Colonic mucosa (tissue), 4 donors: ENCODE measurements at regions not wholly inside any gene's neighbourhood (a gene's known extent, or its start where the extent isn't known, plus 50 kb on each side); places are given as distances from the start of the nearest gene placed in this dataset.

Source experiments
- DNase-seq: peaks from one replicate; pipeline ENCODE4 v3.0.0-alpha.2; 2020
- H3K27ac ChIP-seq: fragments of 200-600 bp; one replicate; pipeline ENCODE4 v1.8.0; 2021
- H3K27me3 ChIP-seq: fragments of 200-600 bp; one replicate; pipeline ENCODE4 v1.8.0; 2021
- H3K36me3 ChIP-seq: fragments of 200-600 bp; one replicate; pipeline ENCODE4 v1.8.0; 2021
- H3K4me1 ChIP-seq: fragments of 200-600 bp; one replicate; pipeline ENCODE4 v1.8.0; 2021; ENCODE audit warnings: mild to moderate bottlenecking
- H3K4me3 ChIP-seq: fragments of 200-600 bp; one replicate; pipeline ENCODE4 v1.8.0; 2021
- H3K9ac ChIP-seq, 2 donors: one replicate each; pipeline ENCODE4 v1.7.0; 2013; ENCODE audit warnings: control low read depth in 2 of 2, low read depth in 2 of 2, low read length in 2 of 2
- H3K9me3 ChIP-seq: fragments of 200-600 bp; one replicate; pipeline ENCODE4 v1.8.0; 2021
- CTCF ChIP-seq: fragments of 200-600 bp; IDR thresholded peaks from one replicate; pipeline ENCODE4 v1.8.0; 2022; ENCODE audit warnings: antibody characterized with exemption, mild to moderate bottlenecking
- intact Hi-C: fragments of 100-400 bp; cut with DNase I; formaldehyde crosslinking; loops from one replicate; pipeline ENCODE4 v1.14.1; 2022
- donor health status: healthy.
- donor health status: DM: no; HTN: no; CAD: no.
- donor health status: DM: no; HTN: no; CAD: no.

- Histone ChIP-seq H3K27ac (no peak overlapping the region), H3K27me3 (no peaks in the 10 kb centered on the region), H3K36me3 (no peaks in the 10 kb centered on the region), H3K4me3 (no peak overlapping the region), H3K9ac (no peak overlapping the region), H3K9me3 (no peaks in the 10 kb centered on the region), H3K4me1 (no peaks in the 10 kb centered on the region)
- intact Hi-C loops: no loop called here
- TF ChIP-seq CTCF: no peak
- no peak for DNase-seq
Observed at GRCh38 chr5:152084476-152084875, 159.8 kb upstream of the GLRA1 start.

GRCh38 chr5:152083231-152083630 is 158.6 kb upstream of the GLRA1 start:
- Histone ChIP-seq H3K4me1 (no peaks in the 10 kb centered on the region), H3K9ac (no peak overlapping the region), H3K27ac (no peak overlapping the region), H3K27me3 (no peaks in the 10 kb centered on the region), H3K9me3 (no peaks in the 10 kb centered on the region), H3K4me3 (no peak overlapping the region), H3K36me3 (no peaks in the 10 kb centered on the region)
- no peak for DNase-seq
- no peak for TF ChIP-seq CTCF
- intact Hi-C loops: no loop called here

GRCh38 chr5:152072091-152072490 is 147.4 kb upstream of the GLRA1 start:
- no peak for DNase-seq
- H3K4me1 ChIP-seq: no peaks in the 10 kb centered on the region
- no peak for TF ChIP-seq CTCF

GRCh38 chr5:152070591-152070990 is 145.9 kb upstream of the GLRA1 start:
- H3K9ac ChIP-seq: no peak overlapping the region
- no peaks in the 10 kb centered on the region for H3K36me3 ChIP-seq
- no peaks in the 10 kb centered on the region for H3K4me1 ChIP-seq
- H3K27ac ChIP-seq: no peak overlapping the region
- intact Hi-C loops: no loop called here
- H3K9me3 ChIP-seq: no peaks in the 10 kb centered on the region
- no peak for TF ChIP-seq CTCF
- no peak overlapping the region for H3K4me3 ChIP-seq
- DNase-seq: no peak
- H3K27me3 ChIP-seq: no peaks in the 10 kb centered on the region

More at GRCh38 chr5:152072091-152072490, 147.4 kb upstream of the GLRA1 start:
- intact Hi-C loops: no loop called here
- Histone ChIP-seq H3K9ac (no peak overlapping the region), H3K4me3 (no peak overlapping the region), H3K36me3 (no peaks in the 10 kb centered on the region), H3K27me3 (no peaks in the 10 kb centered on the region), H3K27ac (no peak overlapping the region), H3K9me3 (no peaks in the 10 kb centered on the region)

- H3K4me1 ChIP-seq: no peaks in the 10 kb centered on the region
- no peaks in the 10 kb centered on the region for H3K9me3 ChIP-seq
- no peaks in the 10 kb centered on the region for H3K36me3 ChIP-seq
- H3K4me3 ChIP-seq: no peak overlapping the region
- H3K9ac ChIP-seq: no peak overlapping the region
- H3K27ac ChIP-seq: no peak overlapping the region
- TF ChIP-seq CTCF: no peak
- intact Hi-C loops: no loop called here
- DNase-seq: no peak
- no peaks in the 10 kb centered on the region for H3K27me3 ChIP-seq
Observed at GRCh38 chr5:152066784-152067183, 142.1 kb upstream of the GLRA1 start.

- Histone ChIP-seq H3K27ac (no peak overlapping the region), H3K4me1 (no peaks in the 10 kb centered on the region), H3K9ac (no peak overlapping the region), H3K36me3 (no peaks in the 10 kb centered on the region), H3K9me3 (no peaks in the 10 kb centered on the region), H3K27me3 (no peaks in the 10 kb centered on the region), H3K4me3 (no peak overlapping the region)
- no peak for DNase-seq
- no peak for TF ChIP-seq CTCF
- intact Hi-C loops: no loop called here
Observed at GRCh38 chr5:152063004-152063403, 138.4 kb upstream of the GLRA1 start.
